NCI-H187 treated with DMSO at 0.1 percent for 48 hours (cell line): ENCODE measurements at regions not wholly inside any gene's neighbourhood (a gene's known extent, or its start where the extent isn't known, plus 50 kb on each side); places are given as distances from the start of the nearest gene placed in this dataset.

Source experiments
- DNase-seq: peaks from one replicate; lab custom pipeline; 2025; lab: John Stamatoyannopoulos, UW

GRCh38 chr13:59451236-59451635, 712.5 kb downstream of the DIAPH3 start:
- DNase-seq, result no peak

GRCh38 chr13:59452189-59452890, 711.4 kb downstream of the DIAPH3 start:
- no peak for DNase-seq

GRCh38 chr13:59458908-59459579, 704.7 kb downstream of the DIAPH3 start:
- DNase-seq, result no peak

- no peak for DNase-seq
Observed at GRCh38 chr13:59459972-59460371, 703.8 kb downstream of the DIAPH3 start.

GRCh38 chr13:59461411-59461810, 702.3 kb downstream of the DIAPH3 start:
- no peak for DNase-seq

- DNase-seq, result no peak
Observed at GRCh38 chr13:59463023-59463422, 700.7 kb downstream of the DIAPH3 start.

GRCh38 chr13:59464926-59465325, 698.8 kb downstream of the DIAPH3 start:
- no peak for DNase-seq

GRCh38 chr13:59468396-59468795, 695.3 kb downstream of the DIAPH3 start:
- no peak for DNase-seq

GRCh38 chr13:59471106-59471505, 692.6 kb downstream of the DIAPH3 start:
- no peak for DNase-seq

GRCh38 chr13:59472134-59472533, 691.6 kb downstream of the DIAPH3 start:
- no peak for DNase-seq

- no peak for DNase-seq
Observed at GRCh38 chr13:59474696-59475095, 689.0 kb downstream of the DIAPH3 start.

- DNase-seq, result no peak
Observed at GRCh38 chr13:59475911-59476310, 687.8 kb downstream of the DIAPH3 start.

- no peak for DNase-seq
Observed at GRCh38 chr13:59476366-59476765, 687.4 kb downstream of the DIAPH3 start.

GRCh38 chr13:59477011-59477410, 686.7 kb downstream of the DIAPH3 start:
- no peak for DNase-seq

- DNase-seq, result no peak
Observed at GRCh38 chr13:59478908-59479307, 684.8 kb downstream of the DIAPH3 start.

GRCh38 chr13:59479629-59480028, 684.1 kb downstream of the DIAPH3 start:
- no peak for DNase-seq

- DNase-seq, result no peak
Observed at GRCh38 chr13:59480396-59481259, 683.1 kb downstream of the DIAPH3 start.

- DNase-seq, result no peak
Observed at GRCh38 chr13:59483501-59484145, 680.1 kb downstream of the DIAPH3 start.

- DNase-seq, result no peak
Observed at GRCh38 chr13:59487883-59488282, 675.8 kb downstream of the DIAPH3 start.

- DNase-seq, result no peak
Observed at GRCh38 chr13:59488436-59488835, 675.3 kb downstream of the DIAPH3 start.

GRCh38 chr13:59490651-59491050, 673.1 kb downstream of the DIAPH3 start:
- DNase-seq, result no peak

- DNase-seq, result no peak
Observed at GRCh38 chr13:59492030-59492636, 671.6 kb downstream of the DIAPH3 start.
